WTC11 (cell line): ENCODE measurements at regions not wholly inside any gene's neighbourhood (a gene's known extent, or its start where the extent isn't known, plus 50 kb on each side); places are given as distances from the start of the nearest gene placed in this dataset.
"Not testable (repeated sequence)": the region's sequence is repeated elsewhere in the genome, so short reads cannot be mapped to it uniquely, and the experiment has no call there.

Experiments
- ATAC-seq: fragments of 200-7000 bp; cut with Tn5 transposase; 2 replicates; pipeline ENCODE4 v1.10.0; 2021; ENCODE audit warnings: mild to moderate bottlenecking, moderate library complexity
- CTCF ChIA-PET: fragments of 300-600 bp; sonication (Branson Sonifier 250); formaldehyde crosslinking; loops from one replicate; lab custom pipeline; 2021; ENCODE audit warnings: antibody characterized with exemption; lab: Charles Lee
- POLR2A ChIA-PET: fragments of 350-600 bp; sonication (Branson Sonifier 250); formaldehyde crosslinking; loops from one replicate; lab custom pipeline; 2021; ENCODE audit warnings: antibody characterized with exemption; lab: Charles Lee
- DNase-seq: peaks from one replicate; pipeline ENCODE4 v3.0.0; 2021; ENCODE audit warnings: low spot score
- H3K27ac Mint-ChIP-seq: 2 replicates; pipeline ENCODE4 v1.8.0; 2021; ENCODE audit warnings: mixed read lengths
- H3K27me3 Mint-ChIP-seq: 2 replicates; pipeline ENCODE4 v1.8.0; 2021; ENCODE audit warnings: low read depth, mild to moderate bottlenecking, moderate library complexity, mixed read lengths
- H3K36me3 Mint-ChIP-seq: 2 replicates; pipeline ENCODE4 v1.8.0; 2021; ENCODE audit warnings: mixed read lengths
- H3K4me1 Mint-ChIP-seq: 2 replicates; pipeline ENCODE4 v1.8.0; 2022; ENCODE audit warnings: mixed read lengths
- H3K4me3 Mint-ChIP-seq: 2 replicates; pipeline ENCODE4 v1.8.0; 2021; ENCODE audit warnings: mild to moderate bottlenecking, moderate library complexity, mixed read lengths
- H3K9me3 Mint-ChIP-seq: 2 replicates; pipeline ENCODE4 v1.8.0; 2021; ENCODE audit warnings: mixed read lengths
- ARID4B ChIP-seq: sonication (generic); formaldehyde crosslinking; IDR thresholded peaks from 2 replicates; pipeline ENCODE4 v1.8.0; 2023; ENCODE audit warnings: missing genetic modification reagents, mild to moderate bottlenecking, borderline replicate concordance
- ATF2 ChIP-seq: sonication (generic); formaldehyde crosslinking; IDR thresholded peaks from 2 replicates; pipeline ENCODE4 v1.8.1; 2022; ENCODE audit warnings: low read depth, missing genetic modification reagents, borderline replicate concordance
- CREB1 ChIP-seq: sonication (generic); formaldehyde crosslinking; IDR thresholded peaks from 2 replicates; pipeline ENCODE4 v1.8.0; 2023; ENCODE audit warnings: mild to moderate bottlenecking, missing genetic modification reagents
- EMX1 ChIP-seq: fragments of 250-450 bp; sonication (Bioruptor Pico); IDR thresholded peaks from 2 replicates; pipeline ENCODE4 v1.8.0; 2021; ENCODE audit warnings: mild to moderate bottlenecking
- ETV6 ChIP-seq: sonication (generic); formaldehyde crosslinking; IDR thresholded peaks from 2 replicates; pipeline ENCODE4 v1.8.1; 2022; ENCODE audit warnings: mild to moderate bottlenecking, missing genetic modification reagents
- GRHL2 ChIP-seq: fragments of 250-450 bp; sonication (Bioruptor Pico); IDR thresholded peaks from 2 replicates; pipeline ENCODE4 v1.8.0; 2022; ENCODE audit warnings: mild to moderate bottlenecking, moderate library complexity; ENCODE audit not compliant: insufficient replicate concordance, severe bottlenecking
- HMGA2 ChIP-seq: fragments of 250-450 bp; sonication (Bioruptor Pico); IDR thresholded peaks from 2 replicates; pipeline ENCODE4 v1.4.0; 2021; ENCODE audit warnings: mild to moderate bottlenecking, moderate library complexity
- JAZF1 ChIP-seq: fragments of 250-450 bp; sonication (Bioruptor Pico); IDR thresholded peaks from 2 replicates; pipeline ENCODE4 v1.9.0; 2021; ENCODE audit warnings: moderate library complexity, mild to moderate bottlenecking, inconsistent platforms
- JUN ChIP-seq: sonication (generic); formaldehyde crosslinking; IDR thresholded peaks from 2 replicates; pipeline ENCODE4 v1.8.0; 2023; ENCODE audit warnings: mild to moderate bottlenecking, missing genetic modification reagents
- MLX ChIP-seq: sonication (generic); formaldehyde crosslinking; IDR thresholded peaks from 2 replicates; pipeline ENCODE4 v1.8.1; 2023; ENCODE audit warnings: mild to moderate bottlenecking, missing genetic modification reagents, moderate library complexity
- MXD4 ChIP-seq: fragments of 250-450 bp; sonication (Bioruptor Pico); IDR thresholded peaks from 2 replicates; pipeline ENCODE4 v1.8.0; 2021; ENCODE audit warnings: mild to moderate bottlenecking, moderate library complexity, borderline replicate concordance
- NR1H2 ChIP-seq: sonication (generic); formaldehyde crosslinking; IDR thresholded peaks from 2 replicates; pipeline ENCODE4 v1.9.0; 2021; ENCODE audit warnings: mild to moderate bottlenecking, moderate library complexity, missing genetic modification reagents
- PRRX2 ChIP-seq: fragments of 250-450 bp; sonication (Bioruptor Pico); IDR thresholded peaks from 2 replicates; pipeline ENCODE4 v1.8.0; 2021; ENCODE audit warnings: mild to moderate bottlenecking
- RELA ChIP-seq: sonication (generic); formaldehyde crosslinking; IDR thresholded peaks from 2 replicates; pipeline ENCODE4 v1.8.1; 2022; ENCODE audit warnings: missing genetic modification reagents, mild to moderate bottlenecking, borderline replicate concordance
- TCF7 ChIP-seq: sonication (generic); formaldehyde crosslinking; IDR thresholded peaks from 2 replicates; pipeline ENCODE4 v1.8.0; 2022; ENCODE audit warnings: mild to moderate bottlenecking, low read depth, missing genetic modification reagents, moderate library complexity
- TEAD1 ChIP-seq: sonication (generic); formaldehyde crosslinking; IDR thresholded peaks from 2 replicates; pipeline ENCODE4 v1.8.0; 2022; ENCODE audit warnings: mild to moderate bottlenecking, missing genetic modification reagents
- TP53 ChIP-seq: sonication (generic); formaldehyde crosslinking; IDR thresholded peaks from 2 replicates; pipeline ENCODE4 v1.8.1; 2023; ENCODE audit warnings: mild to moderate bottlenecking, missing genetic modification reagents
- TF ChIP-seq, protein P1 (sequence below): fragments of 250-450 bp; sonication (Bioruptor Pico); conservative IDR thresholded peaks from 2 replicates; pipeline ENCODE4 v1.9.0; 2021; ENCODE audit warnings: mild to moderate bottlenecking
- TF ChIP-seq, protein P2 (sequence below): sonication (generic); formaldehyde crosslinking; IDR thresholded peaks from 2 replicates; pipeline ENCODE4 v1.8.0; 2022; ENCODE audit warnings: missing genetic modification reagents
- TF ChIP-seq, protein P3 (sequence below): sonication (generic); formaldehyde crosslinking; IDR thresholded peaks from 2 replicates; pipeline ENCODE4 v1.8.0; 2023; ENCODE audit warnings: mild to moderate bottlenecking, missing genetic modification reagents

GRCh38 chr10:123229927-123230630, 75.9 kb downstream of the BUB3 start:
- Mint-ChIP-seq H3K27me3 (no peaks in the 10 kb centered on the region), H3K4me3 (no peak overlapping the region), H3K27ac (no peak overlapping the region), H3K4me1 (no peaks in the 10 kb centered on the region; the same call in 1 of the 2 replicates), H3K9me3 (peaks cover 20% of the 10 kb centered on the region), H3K36me3 (peaks cover 17% of the 10 kb centered on the region)
- ATAC-seq: no peak
- CTCF ChIA-PET: no interaction called here
- POLR2A ChIA-PET: no interaction called here
- TF ChIP-seq HMGA2: no peak
- no peak for TF ChIP-seq JUN
- no peak for TF ChIP-seq TEAD1 (CRISPR knock-in tag)
- TF ChIP-seq TP53 (CRISPR knock-in tag): no peak
- no peak for TF ChIP-seq ARID4B
- no peak for TF ChIP-seq ETV6 (CRISPR knock-in tag)
- no peak for TF ChIP-seq ATF2 (CRISPR knock-in tag)
- TF ChIP-seq EMX1 (CRISPR knock-in tag): no peak
- TF ChIP-seq PRRX2 (CRISPR knock-in tag): no peak
- no peak for TF ChIP-seq MLX
- TF ChIP-seq, protein P1, sequence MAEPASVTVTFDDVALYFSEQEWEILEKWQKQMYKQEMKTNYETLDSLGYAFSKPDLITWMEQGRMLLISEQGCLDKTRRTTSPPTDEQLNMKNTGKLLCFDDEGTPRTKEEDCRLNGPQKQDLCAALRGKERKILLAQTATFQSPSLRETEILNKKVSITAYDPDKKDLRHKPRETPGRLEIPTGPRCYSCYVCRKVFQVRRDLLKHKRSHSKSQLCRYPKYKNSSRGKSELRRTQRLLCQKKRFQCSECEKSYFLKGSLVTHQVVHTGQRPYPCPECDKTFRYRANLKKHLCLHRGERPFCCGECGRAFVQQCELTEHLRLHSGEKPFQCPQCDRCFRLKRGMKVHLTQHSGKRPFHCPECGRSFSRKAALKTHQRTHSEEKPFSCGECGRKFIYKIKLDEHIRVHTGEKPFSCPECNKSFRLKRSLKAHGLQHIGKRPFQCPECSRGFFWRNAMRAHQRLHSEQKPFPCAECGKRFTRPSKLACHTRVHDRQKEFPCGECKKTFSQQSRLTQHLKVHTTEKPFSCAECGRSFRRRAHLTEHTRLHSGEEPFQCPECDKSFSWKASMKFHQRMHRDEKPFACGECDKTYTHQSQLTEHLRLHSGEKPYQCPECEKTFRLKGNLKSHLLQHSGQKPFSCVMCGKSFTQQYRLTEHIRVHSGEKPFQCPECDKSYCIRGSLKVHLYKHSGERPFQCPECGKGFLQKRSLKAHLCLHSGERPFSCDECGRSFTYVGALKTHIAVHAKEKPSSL: no peak
- no peak for TF ChIP-seq TCF7
- no peak for TF ChIP-seq NR1H2
- TF ChIP-seq, protein P2, sequence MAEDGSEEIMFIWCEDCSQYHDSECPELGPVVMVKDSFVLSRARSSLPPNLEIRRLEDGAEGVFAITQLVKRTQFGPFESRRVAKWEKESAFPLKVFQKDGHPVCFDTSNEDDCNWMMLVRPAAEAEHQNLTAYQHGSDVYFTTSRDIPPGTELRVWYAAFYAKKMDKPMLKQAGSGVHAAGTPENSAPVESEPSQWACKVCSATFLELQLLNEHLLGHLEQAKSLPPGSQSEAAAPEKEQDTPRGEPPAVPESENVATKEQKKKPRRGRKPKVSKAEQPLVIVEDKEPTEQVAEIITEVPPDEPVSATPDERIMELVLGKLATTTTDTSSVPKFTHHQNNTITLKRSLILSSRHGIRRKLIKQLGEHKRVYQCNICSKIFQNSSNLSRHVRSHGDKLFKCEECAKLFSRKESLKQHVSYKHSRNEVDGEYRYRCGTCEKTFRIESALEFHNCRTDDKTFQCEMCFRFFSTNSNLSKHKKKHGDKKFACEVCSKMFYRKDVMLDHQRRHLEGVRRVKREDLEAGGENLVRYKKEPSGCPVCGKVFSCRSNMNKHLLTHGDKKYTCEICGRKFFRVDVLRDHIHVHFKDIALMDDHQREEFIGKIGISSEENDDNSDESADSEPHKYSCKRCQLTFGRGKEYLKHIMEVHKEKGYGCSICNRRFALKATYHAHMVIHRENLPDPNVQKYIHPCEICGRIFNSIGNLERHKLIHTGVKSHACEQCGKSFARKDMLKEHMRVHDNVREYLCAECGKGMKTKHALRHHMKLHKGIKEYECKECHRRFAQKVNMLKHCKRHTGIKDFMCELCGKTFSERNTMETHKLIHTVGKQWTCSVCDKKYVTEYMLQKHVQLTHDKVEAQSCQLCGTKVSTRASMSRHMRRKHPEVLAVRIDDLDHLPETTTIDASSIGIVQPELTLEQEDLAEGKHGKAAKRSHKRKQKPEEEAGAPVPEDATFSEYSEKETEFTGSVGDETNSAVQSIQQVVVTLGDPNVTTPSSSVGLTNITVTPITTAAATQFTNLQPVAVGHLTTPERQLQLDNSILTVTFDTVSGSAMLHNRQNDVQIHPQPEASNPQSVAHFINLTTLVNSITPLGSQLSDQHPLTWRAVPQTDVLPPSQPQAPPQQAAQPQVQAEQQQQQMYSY (CRISPR knock-in tag): no peak
- no peak for TF ChIP-seq JAZF1 (CRISPR knock-in tag)
- TF ChIP-seq, protein P3, sequence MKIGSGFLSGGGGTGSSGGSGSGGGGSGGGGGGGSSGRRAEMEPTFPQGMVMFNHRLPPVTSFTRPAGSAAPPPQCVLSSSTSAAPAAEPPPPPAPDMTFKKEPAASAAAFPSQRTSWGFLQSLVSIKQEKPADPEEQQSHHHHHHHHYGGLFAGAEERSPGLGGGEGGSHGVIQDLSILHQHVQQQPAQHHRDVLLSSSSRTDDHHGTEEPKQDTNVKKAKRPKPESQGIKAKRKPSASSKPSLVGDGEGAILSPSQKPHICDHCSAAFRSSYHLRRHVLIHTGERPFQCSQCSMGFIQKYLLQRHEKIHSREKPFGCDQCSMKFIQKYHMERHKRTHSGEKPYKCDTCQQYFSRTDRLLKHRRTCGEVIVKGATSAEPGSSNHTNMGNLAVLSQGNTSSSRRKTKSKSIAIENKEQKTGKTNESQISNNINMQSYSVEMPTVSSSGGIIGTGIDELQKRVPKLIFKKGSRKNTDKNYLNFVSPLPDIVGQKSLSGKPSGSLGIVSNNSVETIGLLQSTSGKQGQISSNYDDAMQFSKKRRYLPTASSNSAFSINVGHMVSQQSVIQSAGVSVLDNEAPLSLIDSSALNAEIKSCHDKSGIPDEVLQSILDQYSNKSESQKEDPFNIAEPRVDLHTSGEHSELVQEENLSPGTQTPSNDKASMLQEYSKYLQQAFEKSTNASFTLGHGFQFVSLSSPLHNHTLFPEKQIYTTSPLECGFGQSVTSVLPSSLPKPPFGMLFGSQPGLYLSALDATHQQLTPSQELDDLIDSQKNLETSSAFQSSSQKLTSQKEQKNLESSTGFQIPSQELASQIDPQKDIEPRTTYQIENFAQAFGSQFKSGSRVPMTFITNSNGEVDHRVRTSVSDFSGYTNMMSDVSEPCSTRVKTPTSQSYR (CRISPR knock-in tag): no peak
- no peak for TF ChIP-seq GRHL2 (CRISPR knock-in tag)
- no peak for TF ChIP-seq MXD4 (CRISPR knock-in tag)
- no peak for TF ChIP-seq RELA (CRISPR knock-in tag)
- no peak for TF ChIP-seq CREB1 (CRISPR knock-in tag)
- DNase-seq: no peak

DNA sequence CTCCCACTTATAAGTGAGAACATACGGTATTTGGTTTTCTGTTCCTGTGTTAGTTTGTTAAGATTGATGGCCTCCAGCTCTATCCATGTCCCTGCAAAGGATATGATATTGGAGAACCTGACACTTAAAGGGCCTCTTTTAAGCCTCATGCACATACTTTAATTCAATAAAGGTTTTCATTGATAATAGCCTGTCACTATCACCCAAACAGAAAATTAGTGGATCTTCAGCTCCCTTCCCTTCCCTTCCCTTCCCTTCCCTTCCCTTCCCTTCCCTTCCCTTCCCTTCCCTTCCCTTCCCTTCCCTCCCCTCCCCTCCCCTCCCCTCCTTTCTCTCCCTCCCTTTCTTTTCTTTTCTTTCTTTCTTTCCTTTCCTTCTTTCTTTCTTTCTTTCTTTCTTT, 78.7 kb downstream of the BUB3 start:
- CTCF ChIA-PET, H3K4me3 Mint-ChIP-seq, H3K27ac Mint-ChIP-seq, H3K27me3 Mint-ChIP-seq, ATAC-seq, H3K4me1 Mint-ChIP-seq, POLR2A ChIA-PET, DNase-seq: not testable (repeated sequence)
- Mint-ChIP-seq H3K9me3 (peaks cover 24% of the 10 kb centered on the region), H3K36me3 (peaks cover 21% of the 10 kb centered on the region)
